Fibroblast of peridontal ligament (primary cell): ENCODE measurements at regions not wholly inside any gene's neighbourhood (a gene's known extent, or its start where the extent isn't known, plus 50 kb on each side); places are given as distances from the start of the nearest gene placed in this dataset.
"Not testable (repeated sequence)": the region's sequence is repeated elsewhere in the genome, so short reads cannot be mapped to it uniquely, and the experiment has no call there.

ENCODE experiments used
- DNase-seq: peaks from one replicate; pipeline ENCODE4 v3.0.0-alpha.2; 2010; ENCODE audit errors: extremely low read depth

GRCh38 chrX:95791876-95792275, 892.8 kb upstream of the DIAPH2 start:
- no peak for DNase-seq

GRCh38 chrX:95797344-95797743, 887.3 kb upstream of the DIAPH2 start:
- no peak for DNase-seq

GRCh38 chrX:95823796-95824195, 860.8 kb upstream of the DIAPH2 start:
- no peak for DNase-seq

GRCh38 chrX:95835223-95835622, 849.4 kb upstream of the DIAPH2 start:
- no peak for DNase-seq

- DNase-seq = no peak
Measured at GRCh38 chrX:95836517-95836916, 848.1 kb upstream of the DIAPH2 start.

- DNase-seq = no peak
Measured at GRCh38 chrX:95841863-95842262, 842.8 kb upstream of the DIAPH2 start.

- DNase-seq = no peak
Measured at GRCh38 chrX:95860127-95860526, 824.5 kb upstream of the DIAPH2 start.

GRCh38 chrX:95875661-95876060, 809.0 kb upstream of the DIAPH2 start:
- no peak for DNase-seq

- no peak for DNase-seq
Measured at GRCh38 chrX:95878874-95879273, 805.8 kb upstream of the DIAPH2 start.

- DNase-seq = peak; percentile 1
Measured at GRCh38 chrX:95884186-95884585, 800.5 kb upstream of the DIAPH2 start.

- peak; percentile 15 for DNase-seq
Measured at GRCh38 chrX:95885074-95885473, 799.6 kb upstream of the DIAPH2 start.

GRCh38 chrX:95889279-95889678, 795.4 kb upstream of the DIAPH2 start:
- no peak for DNase-seq

- peak; percentile 18 for DNase-seq
Measured at GRCh38 chrX:95893636-95894035, 791.0 kb upstream of the DIAPH2 start.

- DNase-seq = no peak
Measured at GRCh38 chrX:95903490-95903889, 781.2 kb upstream of the DIAPH2 start.

- no peak for DNase-seq
Measured at GRCh38 chrX:95903975-95904374, 780.7 kb upstream of the DIAPH2 start.

- DNase-seq = no peak
Measured at GRCh38 chrX:95907081-95907480, 777.6 kb upstream of the DIAPH2 start.

- DNase-seq = no peak
Measured at GRCh38 chrX:95911062-95911461, 773.6 kb upstream of the DIAPH2 start.

GRCh38 chrX:95919605-95920004, 765.0 kb upstream of the DIAPH2 start:
- DNase-seq = no peak

- DNase-seq = no peak
Measured at GRCh38 chrX:95945528-95945927, 739.1 kb upstream of the DIAPH2 start.

- DNase-seq = no peak
Measured at GRCh38 chrX:95949588-95949987, 735.1 kb upstream of the DIAPH2 start.

- DNase-seq = no peak
Measured at GRCh38 chrX:95950679-95951078, 734.0 kb upstream of the DIAPH2 start.

GRCh38 chrX:95953564-95953963, 731.1 kb upstream of the DIAPH2 start:
- no peak for DNase-seq

- DNase-seq = no peak
Measured at GRCh38 chrX:95956745-95957144, 727.9 kb upstream of the DIAPH2 start.

- not testable (repeated sequence) for DNase-seq
Measured at GRCh38 chrX:95973456-95974095, 711.1 kb upstream of the DIAPH2 start.
